HS-27A (cell line): ENCODE measurements at regions not wholly inside any gene's neighbourhood (a gene's known extent, or its start where the extent isn't known, plus 50 kb on each side); places are given as distances from the start of the nearest gene placed in this dataset.
"Not testable (repeated sequence)": the region's sequence is repeated elsewhere in the genome, so short reads cannot be mapped to it uniquely, and the experiment has no call there.

Source experiments
- DNase-seq: peaks from one replicate; pipeline ENCODE4 v3.0.0-alpha.2; 2012; ENCODE audit warnings: low read depth, missing footprints

DNA sequence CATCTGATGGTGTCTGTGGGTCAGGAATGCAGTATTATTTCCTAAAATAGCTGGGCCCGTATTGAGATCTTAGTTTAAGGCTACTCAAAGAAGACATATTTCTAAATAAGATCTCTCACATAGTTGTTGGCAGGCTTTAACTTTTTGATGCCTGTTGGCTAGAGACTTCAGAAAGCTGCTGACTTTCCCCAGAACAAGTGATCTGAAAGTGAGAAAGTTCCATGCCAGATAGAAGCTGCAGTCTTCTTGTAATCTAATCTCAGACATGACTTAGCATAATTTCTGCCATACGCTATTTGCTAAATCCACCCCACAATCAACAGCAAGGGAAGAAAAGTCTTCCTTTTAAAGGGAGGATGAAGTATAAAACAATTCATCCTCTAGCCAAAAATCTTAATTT, 867.1 kb downstream of the IGSF11 start:
- DNase-seq, result no peak

DNA sequence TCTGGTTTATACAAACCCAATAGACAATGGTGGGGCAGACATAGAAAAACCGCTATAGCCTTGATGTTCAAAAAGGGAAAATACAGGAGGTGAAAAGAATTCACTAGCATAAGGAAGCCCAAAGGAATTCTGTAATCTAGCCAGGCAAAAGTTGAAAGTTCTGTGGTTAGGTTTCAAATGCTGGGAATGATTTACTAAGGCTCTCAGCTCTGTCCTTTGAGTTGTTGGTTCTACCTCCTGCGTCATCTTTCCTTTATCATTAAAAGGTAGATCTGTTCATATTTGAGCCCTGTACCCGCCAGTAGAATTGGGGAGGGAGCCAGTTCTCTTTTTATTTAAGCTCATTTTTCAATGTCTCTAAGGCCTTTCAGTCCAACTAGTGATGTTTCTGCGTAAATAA, 866.5 kb downstream of the IGSF11 start:
- DNase-seq, result no peak

DNA sequence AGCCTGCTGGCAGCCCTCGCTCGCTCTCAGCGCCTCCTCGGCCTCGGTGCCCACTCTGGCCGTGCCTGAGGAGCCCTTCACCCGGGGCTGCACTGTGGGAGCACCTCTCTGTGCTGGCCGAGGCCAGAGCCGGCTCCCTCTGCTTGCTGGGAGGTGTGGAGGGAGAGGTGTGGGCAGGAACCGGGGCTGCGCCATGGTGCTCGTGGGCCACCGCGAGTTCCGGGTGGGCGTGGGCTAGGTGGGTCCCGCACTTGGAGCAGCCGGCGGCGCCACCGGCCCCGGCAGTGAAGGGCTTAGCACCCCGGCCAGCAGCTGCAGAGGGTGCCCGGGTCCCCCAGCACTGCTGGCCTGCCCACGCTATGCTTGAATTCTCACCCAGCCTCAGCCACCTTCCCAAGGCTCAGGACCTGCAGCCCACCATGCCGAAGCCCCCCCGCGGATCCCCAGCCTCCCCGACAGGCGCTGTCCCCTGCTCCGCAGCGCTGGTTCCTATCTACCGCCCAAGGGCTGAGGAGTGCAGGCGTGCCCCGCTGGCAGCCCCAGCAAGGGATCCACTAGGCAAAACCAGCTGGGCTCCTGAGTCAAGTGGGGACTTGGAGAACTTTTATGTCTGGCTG, 863.3 kb downstream of the IGSF11 start:
- no peak for DNase-seq

DNA sequence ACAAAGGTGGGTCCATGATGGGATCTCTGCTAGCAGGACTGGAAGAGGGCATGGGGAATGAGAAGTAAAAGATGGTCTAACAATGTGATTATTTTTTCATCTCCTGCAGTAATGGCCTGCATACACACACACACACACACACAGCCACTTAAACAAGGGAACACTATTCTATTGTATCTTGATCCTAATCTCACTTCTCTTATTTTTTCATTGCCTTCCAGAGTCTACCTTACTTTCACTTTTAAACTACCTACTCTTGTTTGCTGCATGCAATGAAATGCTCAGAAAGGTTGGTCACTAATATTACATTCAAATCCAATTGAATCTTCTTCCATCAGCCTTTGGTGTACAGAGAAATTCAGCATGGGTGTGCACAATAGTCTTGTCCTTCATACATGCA, 853.8 kb downstream of the IGSF11 start:
- no peak for DNase-seq

DNA sequence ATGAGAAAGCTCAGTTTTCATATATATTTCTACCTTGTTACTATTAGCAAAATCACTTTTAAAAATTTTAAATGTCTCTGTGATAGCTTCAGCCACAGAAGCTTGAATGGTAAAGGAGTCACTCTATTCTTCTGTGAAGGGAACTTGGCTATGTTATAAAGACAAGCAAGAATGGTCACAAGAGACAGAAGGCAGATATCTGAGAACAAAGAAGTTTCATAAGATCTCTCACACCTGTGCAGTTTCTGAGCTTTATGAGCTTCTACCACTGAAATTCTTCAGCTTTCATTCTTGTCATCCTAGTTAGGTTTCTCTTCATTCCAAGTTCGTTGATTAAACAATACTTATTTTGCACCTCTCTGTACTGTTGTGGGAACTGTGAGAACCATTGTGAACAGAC, 853.4 kb downstream of the IGSF11 start:
- no peak for DNase-seq

DNA sequence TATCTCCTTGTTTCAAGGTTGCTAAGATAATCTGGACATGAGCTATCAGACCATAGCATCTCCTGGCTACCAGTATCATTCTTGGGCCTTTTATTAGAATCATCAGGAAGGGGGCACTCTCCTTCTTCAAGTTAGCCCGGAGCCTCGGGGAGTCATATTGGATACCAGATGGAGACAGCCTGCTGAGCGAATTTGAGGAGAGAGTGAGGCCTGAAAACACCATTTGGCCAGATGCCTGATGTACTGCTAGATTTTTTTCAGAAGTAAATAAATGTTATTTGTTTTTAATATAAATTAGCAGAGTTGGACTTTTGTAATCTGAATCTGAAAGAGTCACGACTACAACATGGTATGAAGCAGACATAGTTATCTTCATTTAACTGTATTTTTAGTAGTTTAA, 848.6 kb downstream of the IGSF11 start:
- no peak for DNase-seq

DNA sequence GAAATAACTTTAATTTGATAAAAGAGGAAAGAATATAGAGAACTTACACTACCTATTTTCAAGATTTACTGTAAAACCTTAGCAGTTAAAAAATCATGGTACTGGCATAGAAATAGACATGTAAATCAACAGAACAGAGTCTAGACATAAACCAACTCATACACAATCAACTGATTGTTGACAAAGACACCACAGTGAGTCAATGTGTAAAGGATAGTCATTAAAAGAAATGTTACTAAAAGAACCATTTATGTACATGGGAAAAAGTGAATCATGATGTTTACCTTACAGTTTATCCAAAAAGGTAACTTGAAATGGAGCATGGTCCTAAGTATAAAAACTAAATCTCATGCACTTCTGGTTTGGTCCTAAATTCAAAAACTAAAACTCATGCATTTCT, 847.4 kb downstream of the IGSF11 start:
- no peak for DNase-seq

DNA sequence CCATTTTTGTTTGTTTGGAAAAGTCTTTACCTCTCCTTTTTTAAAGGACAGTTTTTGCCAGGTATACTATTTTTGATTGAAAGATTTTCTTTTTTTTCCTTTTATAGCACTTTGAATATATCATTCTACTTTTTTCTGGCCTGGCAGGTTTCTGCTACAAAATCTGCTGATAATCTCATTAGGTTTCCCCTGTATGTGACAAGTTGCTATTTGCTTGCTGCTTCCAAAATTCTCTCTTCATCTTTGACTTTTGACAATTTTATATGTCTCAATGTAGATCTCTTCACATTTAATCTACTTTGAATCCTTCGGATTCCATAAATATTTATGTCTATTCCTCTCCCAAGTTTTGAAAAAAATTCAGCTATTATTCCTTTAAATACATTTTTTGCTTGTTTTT, 838.5 kb downstream of the IGSF11 start:
- DNase-seq, result no peak

DNA sequence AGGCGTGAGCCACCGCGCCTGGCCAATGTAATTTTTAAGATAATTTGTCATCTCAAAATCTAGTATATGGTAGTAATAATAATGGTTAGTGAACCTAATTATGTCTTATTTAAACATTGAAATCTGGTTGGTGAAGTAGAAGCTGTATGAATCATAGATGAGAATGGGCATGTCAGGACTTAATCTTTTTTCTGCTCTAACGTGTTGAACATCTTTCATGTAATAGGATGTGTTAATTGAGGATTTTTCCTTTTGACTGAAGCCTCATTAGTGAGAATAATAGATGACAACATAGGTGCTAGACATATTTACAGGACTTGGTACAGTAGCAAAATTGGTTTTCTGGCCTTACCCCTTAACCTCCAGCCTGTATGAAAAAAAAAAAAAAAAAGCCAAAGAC, 835.6 kb downstream of the IGSF11 start:
- no peak for DNase-seq

DNA sequence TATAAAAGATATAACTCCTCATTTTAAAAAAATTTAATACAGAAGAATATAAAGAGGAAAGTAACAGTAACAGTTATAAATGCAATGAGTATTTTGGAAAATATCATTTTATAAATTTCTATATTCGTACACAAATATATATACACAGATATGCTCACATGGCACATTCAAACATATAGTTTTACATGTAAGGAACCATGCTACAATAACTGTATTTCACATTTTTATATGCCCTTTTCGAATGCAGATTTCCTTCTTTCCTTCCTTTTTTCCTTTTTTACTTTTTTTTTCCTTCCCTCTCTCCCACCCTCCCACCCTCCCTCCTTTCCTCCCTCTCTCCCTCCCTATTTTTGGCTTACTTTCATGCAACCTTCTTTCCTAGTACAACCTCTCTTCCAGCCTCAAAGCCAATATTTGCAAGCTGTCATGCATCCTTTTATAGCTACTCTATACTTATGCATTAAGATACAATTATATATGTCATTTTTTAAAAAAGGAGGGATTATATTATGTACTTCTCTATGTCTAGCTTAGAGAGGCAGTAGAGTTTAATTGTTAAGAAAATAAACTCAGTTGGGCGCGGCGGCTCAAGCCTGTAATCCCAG, 830.5 kb downstream of the IGSF11 start:
- DNase-seq, result no peak

DNA sequence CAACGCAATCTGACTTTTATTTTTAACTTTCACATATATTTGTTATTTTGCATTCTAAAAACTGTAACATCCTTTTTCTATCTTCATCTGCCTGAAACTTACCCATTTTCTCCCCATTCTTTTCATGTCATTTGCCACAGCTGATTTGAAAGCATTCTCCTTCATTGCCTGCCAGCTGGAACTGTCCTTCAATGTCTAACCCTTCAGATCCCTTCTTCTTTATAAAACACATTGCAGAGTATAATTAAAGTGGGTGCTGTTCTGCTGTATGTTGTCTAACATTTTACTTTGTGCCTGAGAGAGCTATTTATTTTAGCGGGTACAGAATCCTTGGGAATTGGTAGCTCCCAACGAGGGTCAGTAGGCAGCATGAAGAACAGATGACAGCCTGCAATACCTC, 827.4 kb downstream of the IGSF11 start:
- no peak for DNase-seq

DNA sequence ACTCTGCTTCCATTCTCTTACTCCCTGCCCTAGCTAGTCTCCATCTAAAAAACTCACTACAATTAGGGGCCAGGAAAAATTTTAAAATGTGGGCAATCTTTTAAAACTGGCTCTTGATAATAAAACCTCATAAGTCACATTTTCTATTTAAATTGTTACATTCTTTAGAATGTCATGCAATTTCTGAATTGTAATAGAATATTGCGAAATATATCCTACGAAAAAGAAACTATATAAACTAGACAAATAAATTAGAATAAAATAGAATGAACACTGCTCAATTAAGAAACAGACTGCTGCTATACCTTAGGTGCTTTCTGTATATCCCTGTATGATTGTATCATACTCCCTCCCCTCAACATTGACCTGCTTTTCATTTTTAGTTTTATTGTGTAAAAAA, 826.0 kb downstream of the IGSF11 start:
- no peak for DNase-seq

DNA sequence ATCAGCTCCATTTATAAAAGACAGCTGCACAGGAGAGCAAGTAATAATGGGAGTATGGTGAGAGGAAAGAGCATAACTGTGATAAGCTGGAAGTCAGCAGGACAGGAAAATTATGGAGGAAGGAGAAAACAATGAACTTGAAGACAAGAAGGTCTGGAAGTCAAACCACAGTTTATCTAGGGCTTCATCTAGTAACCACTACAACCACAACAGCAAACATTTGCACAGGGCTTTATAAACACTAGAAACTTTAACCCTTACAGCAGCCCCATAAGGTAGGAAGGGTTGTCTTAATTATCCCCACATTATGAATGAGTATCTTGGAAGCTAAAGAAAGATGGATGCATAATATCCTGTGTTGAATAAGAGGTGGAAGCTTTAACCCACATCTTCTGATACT, 820.8 kb downstream of the IGSF11 start:
- no peak for DNase-seq

DNA sequence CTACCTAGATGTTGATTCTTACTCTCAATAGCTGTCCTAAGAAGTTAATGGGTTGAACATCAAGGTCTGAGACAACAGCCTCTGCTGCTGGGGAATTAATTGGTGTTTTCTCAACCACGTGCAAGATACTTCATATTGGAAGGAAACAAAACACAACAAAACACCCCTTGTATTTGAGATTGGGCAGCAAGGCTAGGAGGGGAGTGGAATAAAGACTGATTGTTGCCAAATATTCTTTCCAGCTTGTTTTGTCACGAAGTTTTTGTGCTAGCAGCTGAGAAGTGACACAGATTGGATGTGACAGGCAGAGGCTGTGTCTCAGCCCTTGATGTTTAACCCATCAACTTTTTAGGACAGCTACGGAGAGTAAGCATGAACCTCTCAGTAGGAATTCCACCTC, 808.4 kb downstream of the IGSF11 start:
- no peak for DNase-seq

DNA sequence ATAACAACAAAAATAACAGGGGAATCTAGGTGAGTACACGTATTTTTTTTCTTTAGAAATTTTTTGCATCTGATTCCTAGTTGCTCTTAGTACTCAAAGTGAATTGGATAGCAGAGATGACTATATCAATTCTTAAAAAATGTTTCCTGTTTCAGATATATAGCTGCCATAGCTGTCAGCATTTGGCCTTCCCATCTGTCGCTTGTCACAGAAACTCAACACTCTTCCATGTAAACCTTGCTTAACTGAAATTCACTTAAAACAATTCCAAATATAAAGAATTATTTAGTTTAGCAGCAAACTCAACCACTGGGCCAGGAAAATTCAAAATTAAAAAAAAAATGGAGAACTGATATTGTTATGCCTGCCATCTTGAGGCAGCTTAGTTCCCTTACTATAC, 807.5 kb downstream of the IGSF11 start:
- DNase-seq, result no peak

DNA sequence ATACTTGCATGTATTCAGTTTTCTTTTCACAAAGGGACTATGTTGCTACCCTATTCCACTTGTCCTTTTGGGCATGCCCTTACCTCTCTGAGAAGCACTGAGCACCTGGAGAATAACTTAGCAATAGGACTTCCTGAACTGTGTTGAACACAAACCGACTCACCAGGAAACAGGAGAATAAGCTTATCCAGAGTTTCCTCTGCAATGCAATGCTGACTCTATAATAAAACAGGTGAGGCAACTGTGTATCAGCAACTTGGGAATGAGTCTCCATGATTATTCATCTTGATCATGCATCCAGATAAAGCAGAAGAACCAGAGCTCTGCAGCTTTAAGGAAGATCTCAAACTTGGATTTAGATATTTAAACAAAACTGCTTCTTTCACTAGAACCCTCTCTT, 806.5 kb downstream of the IGSF11 start:
- DNase-seq, result no peak

DNA sequence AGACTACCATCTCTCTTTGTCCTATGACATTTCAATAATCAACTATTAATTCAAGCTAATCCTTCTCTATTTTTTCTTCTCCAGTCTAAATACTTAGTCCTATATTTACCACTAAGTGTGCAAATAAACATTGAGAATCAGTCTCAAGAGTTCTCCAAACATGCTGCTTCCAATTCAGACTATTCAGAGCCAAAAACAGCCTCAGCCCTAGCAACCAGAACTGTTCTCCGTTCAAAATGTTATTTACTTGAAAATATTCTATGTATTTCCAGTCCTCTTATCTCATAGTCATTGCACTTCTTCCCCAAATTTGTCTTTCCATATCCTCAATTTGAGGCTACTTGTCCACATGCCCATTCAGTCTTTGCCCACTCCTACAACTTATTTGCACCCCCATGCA, 805.5 kb downstream of the IGSF11 start:
- no peak for DNase-seq

DNA sequence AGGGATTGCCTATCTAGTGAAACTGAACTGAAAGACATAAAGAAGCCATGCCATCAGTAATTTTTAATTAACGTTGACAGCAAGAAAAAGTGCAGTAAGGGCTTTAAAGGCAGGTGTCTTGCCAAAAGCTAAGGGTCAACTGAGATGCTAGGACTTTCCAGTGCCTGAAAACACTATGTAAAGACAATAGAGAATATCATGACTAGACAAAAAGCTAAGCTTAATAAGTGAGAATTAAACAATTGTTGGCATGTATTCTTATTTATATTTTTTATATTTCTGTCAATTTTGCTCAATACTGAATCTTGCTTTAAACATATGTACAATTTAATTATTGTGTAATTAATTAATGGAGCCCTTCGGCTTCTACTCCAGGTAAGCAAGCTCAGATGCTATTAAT, 803.1 kb downstream of the IGSF11 start:
- DNase-seq, result no peak

DNA sequence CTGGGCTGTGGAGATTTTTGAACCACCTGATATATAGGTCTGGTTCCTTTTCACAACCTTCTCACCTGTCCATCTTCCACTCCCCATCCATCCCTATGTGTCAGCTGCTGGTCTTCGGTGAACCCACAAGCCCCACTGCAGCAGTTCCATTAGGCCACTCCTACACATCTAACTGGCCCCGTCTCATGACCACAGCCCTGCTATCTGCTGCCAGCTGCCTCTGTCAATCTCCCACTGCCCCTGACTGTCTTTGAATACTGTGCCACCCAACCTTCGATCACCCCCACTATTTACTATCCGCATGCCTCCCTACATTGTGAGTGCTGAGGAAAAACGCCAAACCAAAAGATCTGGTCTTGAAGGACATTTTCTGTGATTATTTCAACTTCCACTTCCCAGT, 795.4 kb downstream of the IGSF11 start:
- DNase-seq, result no peak

DNA sequence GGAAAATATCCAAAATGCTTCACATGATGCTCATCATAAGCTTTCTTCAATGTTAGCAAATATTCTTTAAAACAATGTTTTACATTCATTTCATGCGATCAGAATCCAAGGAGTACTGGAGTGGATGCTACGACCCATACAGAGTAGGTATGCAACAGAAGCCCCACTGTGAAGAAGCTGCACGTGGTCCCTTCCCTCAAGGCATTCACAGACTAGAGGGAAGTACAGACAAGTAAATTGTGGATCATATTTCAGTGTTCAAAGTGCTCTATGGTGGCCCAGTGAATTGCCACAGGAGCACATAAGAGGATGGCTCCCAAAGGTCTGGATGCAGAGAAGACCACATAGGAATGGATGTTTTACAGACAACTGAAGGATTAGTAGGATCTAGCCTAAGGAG, 789.9 kb downstream of the IGSF11 start:
- no peak for DNase-seq

DNA sequence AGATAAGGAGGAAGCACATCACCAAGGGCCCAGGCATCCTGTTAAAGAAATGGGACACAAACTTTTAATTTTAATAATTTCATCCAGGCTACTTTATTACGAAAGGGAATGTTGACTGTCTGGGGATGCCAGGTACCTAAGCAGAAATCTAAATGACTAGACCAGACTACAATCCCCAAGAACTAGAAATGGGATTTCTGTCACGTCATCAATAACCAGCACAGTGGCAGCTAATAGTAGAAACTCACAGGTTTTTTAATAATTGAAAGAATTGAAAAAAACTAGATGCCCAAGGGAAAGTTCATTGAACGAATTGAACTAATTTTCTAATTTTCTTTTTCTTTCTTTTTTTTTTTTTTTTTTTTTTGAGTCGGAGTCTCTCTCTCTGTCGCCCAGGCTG, 789.3 kb downstream of the IGSF11 start:
- DNase-seq, result no peak

DNA sequence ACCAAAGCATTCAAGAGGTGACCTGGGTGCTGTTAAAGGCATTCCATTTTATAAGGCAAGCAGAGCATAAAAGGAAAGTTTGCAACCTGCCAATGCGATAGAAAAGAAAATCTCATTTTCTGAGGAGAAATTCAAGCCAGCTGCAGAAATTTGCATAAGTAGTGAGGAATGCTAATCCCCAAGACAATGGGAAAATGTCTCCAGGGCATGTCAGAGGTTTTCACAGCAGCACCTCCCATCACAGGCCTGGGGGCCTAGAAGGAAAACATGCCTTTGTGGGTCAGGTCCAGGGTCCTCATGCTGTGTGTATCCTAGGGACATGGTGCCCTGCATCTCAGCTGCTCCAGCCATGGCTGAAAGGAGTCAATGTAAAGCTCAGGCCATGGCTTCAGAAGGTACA, 775.8 kb downstream of the IGSF11 start:
- DNase-seq, result not testable (repeated sequence)

DNA sequence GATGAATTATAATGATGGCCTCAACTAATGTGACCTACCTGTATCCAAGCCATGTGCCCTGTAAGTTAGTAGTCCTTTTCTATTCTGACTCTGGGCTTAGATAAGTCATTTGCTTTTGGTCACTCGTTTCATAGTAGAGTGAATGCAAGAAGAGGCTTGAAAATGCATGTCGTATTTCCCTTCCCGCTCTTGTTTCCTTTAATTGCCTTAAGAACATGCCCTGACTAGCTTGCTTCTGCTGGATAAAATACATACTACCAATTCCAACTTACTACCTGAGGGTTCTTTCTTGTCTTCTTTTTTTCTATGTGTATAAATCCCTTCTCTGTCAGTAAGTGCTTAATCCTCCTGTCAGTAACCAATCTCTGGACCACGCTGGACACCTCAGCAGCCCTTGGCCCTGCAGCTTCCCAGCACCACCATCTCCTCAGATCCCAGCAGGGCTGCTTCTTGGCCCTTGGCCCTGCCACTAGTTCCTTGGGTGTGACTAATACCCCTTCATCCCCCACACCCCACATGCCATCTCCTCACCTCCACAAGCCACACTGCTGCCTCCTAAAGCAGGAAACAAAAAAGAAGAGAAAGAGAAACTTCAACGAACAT, 771.7 kb downstream of the IGSF11 start:
- DNase-seq, result no peak

DNA sequence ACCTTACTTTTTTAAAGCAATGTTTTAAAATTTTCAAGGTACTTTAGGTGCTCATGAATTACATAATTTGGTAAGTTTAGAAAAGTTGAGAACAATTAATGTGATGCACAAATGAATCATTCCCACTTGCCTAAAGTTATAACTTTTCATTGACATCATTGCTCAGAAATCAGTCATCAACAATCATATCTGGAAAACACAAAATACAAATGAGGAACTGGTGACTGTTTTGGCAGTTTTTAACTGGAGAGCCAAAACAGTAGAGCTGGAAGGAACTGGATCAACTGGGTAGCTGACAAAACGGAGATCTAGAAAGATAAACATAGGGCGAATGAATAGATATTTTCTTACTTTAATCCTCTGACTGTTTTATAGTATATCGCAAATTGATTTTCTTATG, 767.1 kb downstream of the IGSF11 start:
- DNase-seq, result no peak
